Naive thymus-derived CD8-positive, alpha-beta T cell (primary cell): ENCODE measurements at regions not wholly inside any gene's neighbourhood (a gene's known extent, or its start where the extent isn't known, plus 50 kb on each side); places are given as distances from the start of the nearest gene placed in this dataset.

Source experiments
- ATAC-seq, 2 donors: fragments of 150-1000 bp; cut with Tn5 transposase in 1 of 2; sonication (Bioruptor Pico), chemical (Tn5 transposase) in 1 of 2; 1 replicate in 1 of 2; 2 replicates in 1 of 2; pipeline ENCODE4 v1.10.0; 2021; ENCODE audit warnings: mild to moderate bottlenecking in 2 of 2, moderate library complexity in 2 of 2
- POLR2A ChIA-PET: fragments of 350-600 bp; sonication (Branson Sonifier 250); formaldehyde crosslinking; loops from one replicate; lab custom pipeline; 2021; ENCODE audit warnings: antibody characterized with exemption; lab: Charles Lee
- DNase-seq, 10 donors: peaks; one replicate each; pipeline versions ENCODE4 v3.0.0 to v3.0.0-alpha.2; 2020 to 2022
- H3K27ac Mint-ChIP-seq, 10 donors: one replicate each; pipeline ENCODE4 v1.8.0; 2020 to 2022; ENCODE audit warnings: mild to moderate bottlenecking in 10 of 10, mixed read lengths in 10 of 10, moderate library complexity in 4 of 10, inconsistent platforms in 1 of 10
- H3K27me3 Mint-ChIP-seq, 5 donors: one replicate each; pipeline ENCODE4 v1.8.0; 2021 to 2022; ENCODE audit warnings: mixed read lengths in 5 of 5
- H3K36me3 Mint-ChIP-seq, 3 donors: one replicate each; pipeline ENCODE4 v1.8.0; 2020 to 2022; ENCODE audit warnings: mixed read lengths in 3 of 3, mild to moderate bottlenecking in 2 of 3, inconsistent platforms in 1 of 3
- H3K4me1 Mint-ChIP-seq, 4 donors: one replicate each; pipeline ENCODE4 v1.8.0; 2021 to 2022; ENCODE audit warnings: mixed read lengths in 4 of 4
- H3K4me3 Mint-ChIP-seq, 10 donors: one replicate each; pipeline ENCODE4 v1.8.0; 2020 to 2022; ENCODE audit warnings: mild to moderate bottlenecking in 10 of 10, mixed read lengths in 10 of 10, moderate library complexity in 6 of 10, inconsistent platforms in 1 of 10
- H3K9me3 Mint-ChIP-seq, 9 donors: one replicate each; pipeline ENCODE4 v1.8.0; 2020 to 2022; ENCODE audit warnings: mixed read lengths in 9 of 9, mild to moderate bottlenecking in 3 of 9, inconsistent platforms in 1 of 9, moderate library complexity in 1 of 9

DNA sequence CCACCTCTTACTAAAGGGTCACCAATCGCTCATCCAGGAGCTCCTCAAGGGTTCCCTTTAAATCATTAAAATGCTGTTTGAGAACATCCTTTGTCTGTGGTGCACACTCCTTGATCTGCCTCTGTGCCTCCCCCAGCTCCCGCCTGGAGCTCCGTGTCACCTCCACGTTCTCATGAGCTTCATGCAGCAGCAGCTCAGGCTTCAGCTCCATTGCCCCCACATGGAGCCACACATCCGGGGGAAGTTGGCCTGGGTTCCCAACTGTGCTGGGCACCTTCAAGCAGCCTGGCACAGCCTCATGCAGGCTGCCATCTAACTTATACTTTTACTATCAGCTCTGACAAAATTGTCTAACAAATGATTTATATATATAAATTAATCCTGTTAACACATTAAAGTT, 585.8 kb upstream of the FAM174A start:
- no peak overlapping the region for H3K27ac Mint-ChIP-seq
- no peak for DNase-seq
- peaks cover 0 to 2% (median 0%) of the 10 kb centered on the region in 9 donors for H3K9me3 Mint-ChIP-seq
- no peaks in the 10 kb centered on the region for H3K4me1 Mint-ChIP-seq
- no peaks in the 10 kb centered on the region for H3K27me3 Mint-ChIP-seq
- no peak for ATAC-seq
- no peak overlapping the region for H3K4me3 Mint-ChIP-seq
- no peaks in the 10 kb centered on the region for H3K36me3 Mint-ChIP-seq
- POLR2A ChIA-PET, result no interaction called here

DNA sequence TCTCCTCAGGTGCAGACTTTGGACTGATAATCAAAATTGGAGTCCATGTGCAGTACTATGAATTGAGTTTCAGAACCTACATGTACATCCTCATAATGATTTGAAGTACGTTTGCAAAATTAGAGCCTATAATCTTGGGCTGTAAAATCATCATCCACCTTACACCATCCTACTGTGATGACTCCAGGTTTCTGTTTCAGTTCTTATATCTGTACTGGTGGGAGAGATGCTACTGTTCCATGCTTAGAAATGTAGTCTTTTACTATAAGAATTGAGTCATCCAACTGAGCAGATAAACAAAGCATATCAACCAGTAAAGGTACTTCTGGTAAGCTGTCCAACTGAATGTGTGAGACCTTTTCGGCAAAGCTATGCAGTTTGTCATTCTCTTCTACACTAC, 586.3 kb upstream of the FAM174A start:
- no peak overlapping the region for H3K4me3 Mint-ChIP-seq
- no peak for DNase-seq
- H3K27me3 Mint-ChIP-seq, result no peaks in the 10 kb centered on the region
- ATAC-seq, result no peak
- H3K27ac Mint-ChIP-seq, result no peak overlapping the region
- no peaks in the 10 kb centered on the region for H3K4me1 Mint-ChIP-seq
- no peaks in the 10 kb centered on the region for H3K36me3 Mint-ChIP-seq
- peaks cover 0 to 2% (median 0%) of the 10 kb centered on the region in 9 donors for H3K9me3 Mint-ChIP-seq
- POLR2A ChIA-PET, result no interaction called here

- Mint-ChIP-seq H3K27me3 (no peaks in the 10 kb centered on the region), H3K9me3 (peaks cover 0 to 2% (median 0%) of the 10 kb centered on the region in 9 donors), H3K27ac (no peak overlapping the region), H3K36me3 (no peaks in the 10 kb centered on the region), H3K4me1 (no peaks in the 10 kb centered on the region), H3K4me3 (no peak overlapping the region)
- ATAC-seq (no peak), DNase-seq (no peak)
- POLR2A ChIA-PET, result no interaction called here
Measured at GRCh38 chr5:99945478-99946442, 589.4 kb upstream of the FAM174A start.

DNA sequence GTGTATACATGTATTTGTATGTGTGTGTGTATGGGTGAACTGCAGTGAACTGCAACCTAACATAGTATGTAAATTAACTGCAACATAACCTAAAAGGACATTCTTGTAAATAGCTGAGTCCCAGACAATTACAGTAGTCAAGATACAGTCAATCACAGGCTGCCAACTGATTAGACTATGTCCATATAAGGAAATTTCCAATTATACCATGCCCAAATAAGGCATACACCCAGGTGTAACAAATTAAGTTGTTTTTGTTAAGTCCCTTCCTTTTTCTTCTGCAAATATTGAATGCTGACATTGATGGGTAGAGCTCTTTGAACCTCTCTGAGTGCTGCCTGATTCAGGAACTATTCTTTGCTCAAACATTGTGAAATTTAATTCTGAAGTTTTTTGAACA, 594.6 kb upstream of the FAM174A start:
- Mint-ChIP-seq H3K9me3 (peaks cover 0 to 2% (median 0%) of the 10 kb centered on the region in 9 donors), H3K27me3 (no peaks in the 10 kb centered on the region), H3K27ac (no peak overlapping the region), H3K36me3 (no peaks in the 10 kb centered on the region), H3K4me1 (no peaks in the 10 kb centered on the region), H3K4me3 (no peak overlapping the region)
- POLR2A ChIA-PET, result no interaction called here
- ATAC-seq, result no peak
- no peak for DNase-seq

- H3K4me3 Mint-ChIP-seq, result no peak overlapping the region
- H3K27ac Mint-ChIP-seq, result no peak overlapping the region
- POLR2A ChIA-PET, result no interaction called here
- H3K36me3 Mint-ChIP-seq, result no peaks in the 10 kb centered on the region
- DNase-seq (no peak), ATAC-seq (no peak)
- no peaks in the 10 kb centered on the region for H3K27me3 Mint-ChIP-seq
- no peaks in the 10 kb centered on the region for H3K4me1 Mint-ChIP-seq
- H3K9me3 Mint-ChIP-seq, result peaks cover 0 to 4% (median 0%) of the 10 kb centered on the region in 9 donors
Measured at GRCh38 chr5:99936911-99937310, 598.3 kb upstream of the FAM174A start.

DNA sequence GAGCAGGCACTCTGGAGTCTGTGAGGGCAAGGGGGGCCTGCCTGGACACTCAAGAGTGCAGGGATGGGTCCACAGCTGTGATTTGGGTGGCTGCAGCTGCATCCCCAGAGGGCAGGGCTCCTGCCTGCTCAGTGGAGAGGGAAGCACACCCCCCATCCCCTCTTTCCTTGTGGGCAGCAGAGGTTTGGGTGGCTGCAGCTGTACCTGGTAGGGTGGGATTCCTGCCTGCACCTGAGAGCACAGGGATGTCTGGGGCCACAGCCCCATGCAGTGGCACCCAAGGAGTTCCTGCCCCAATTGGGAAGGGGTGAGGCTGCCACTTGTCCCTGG, 605.4 kb upstream of the FAM174A start:
- no peak overlapping the region for H3K27ac Mint-ChIP-seq
- no peaks in the 10 kb centered on the region for H3K36me3 Mint-ChIP-seq
- ATAC-seq (no peak), DNase-seq (no peak)
- POLR2A ChIA-PET, result no interaction called here
- H3K9me3 Mint-ChIP-seq, result peaks cover 0 to 8% (median 0%) of the 10 kb centered on the region in 9 donors
- H3K4me1 Mint-ChIP-seq, result no peaks in the 10 kb centered on the region
- H3K27me3 Mint-ChIP-seq, result no peaks in the 10 kb centered on the region
- H3K4me3 Mint-ChIP-seq, result no peak overlapping the region

GRCh38 chr5:99929067-99929805, 605.9 kb upstream of the FAM174A start:
- Mint-ChIP-seq H3K27me3 (no peaks in the 10 kb centered on the region), H3K27ac (no peak overlapping the region), H3K4me3 (no peak overlapping the region), H3K36me3 (no peaks in the 10 kb centered on the region), H3K9me3 (peaks cover 0 to 8% (median 0%) of the 10 kb centered on the region in 9 donors), H3K4me1 (no peaks in the 10 kb centered on the region)
- POLR2A ChIA-PET, result no interaction called here
- DNase-seq (no peak), ATAC-seq (no peak)

DNA sequence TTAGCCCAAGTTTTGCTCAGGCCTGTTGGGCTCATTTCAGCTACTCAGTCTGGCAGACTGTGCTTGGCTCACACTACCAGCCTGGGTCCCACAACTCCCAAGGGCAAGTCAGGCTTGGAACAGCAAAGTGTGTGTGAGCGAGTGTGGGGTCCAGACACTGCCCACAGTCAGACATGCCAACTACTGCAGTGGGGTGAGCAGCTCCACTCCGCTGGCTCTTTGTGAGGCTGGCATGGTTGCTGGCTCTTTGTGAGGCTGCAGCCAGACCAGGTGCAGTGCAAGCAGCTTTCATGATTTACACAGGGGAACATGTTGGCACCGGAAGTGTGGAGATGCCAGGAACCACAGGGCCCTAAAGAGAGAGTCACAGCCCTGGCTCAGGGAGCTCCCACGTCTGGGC, 606.7 kb upstream of the FAM174A start:
- DNase-seq, result no peak
- Mint-ChIP-seq H3K9me3 (peaks cover 0 to 8% (median 0%) of the 10 kb centered on the region in 9 donors), H3K27ac (no peak overlapping the region), H3K36me3 (no peaks in the 10 kb centered on the region), H3K4me3 (no peak overlapping the region), H3K27me3 (no peaks in the 10 kb centered on the region), H3K4me1 (no peaks in the 10 kb centered on the region)
- POLR2A ChIA-PET, result no interaction called here
- no peak for ATAC-seq

GRCh38 chr5:99926463-99926862, 608.7 kb upstream of the FAM174A start:
- POLR2A ChIA-PET, result no interaction called here
- no peak for ATAC-seq
- Mint-ChIP-seq H3K36me3 (no peaks in the 10 kb centered on the region), H3K27me3 (no peaks in the 10 kb centered on the region), H3K27ac (no peak overlapping the region), H3K4me3 (no peak overlapping the region), H3K4me1 (no peaks in the 10 kb centered on the region), H3K9me3 (peaks cover 0 to 8% (median 0%) of the 10 kb centered on the region in 9 donors)
- DNase-seq, result no peak

- Mint-ChIP-seq H3K27me3 (no peaks in the 10 kb centered on the region), H3K4me1 (no peaks in the 10 kb centered on the region), H3K27ac (no peak overlapping the region), H3K9me3 (peaks cover 0 to 8% (median 0%) of the 10 kb centered on the region in 9 donors), H3K36me3 (no peaks in the 10 kb centered on the region), H3K4me3 (no peak overlapping the region)
- POLR2A ChIA-PET, result no interaction called here
- DNase-seq (no peak), ATAC-seq (no peak)
Measured at GRCh38 chr5:99922386-99922785, 612.8 kb upstream of the FAM174A start.

DNA sequence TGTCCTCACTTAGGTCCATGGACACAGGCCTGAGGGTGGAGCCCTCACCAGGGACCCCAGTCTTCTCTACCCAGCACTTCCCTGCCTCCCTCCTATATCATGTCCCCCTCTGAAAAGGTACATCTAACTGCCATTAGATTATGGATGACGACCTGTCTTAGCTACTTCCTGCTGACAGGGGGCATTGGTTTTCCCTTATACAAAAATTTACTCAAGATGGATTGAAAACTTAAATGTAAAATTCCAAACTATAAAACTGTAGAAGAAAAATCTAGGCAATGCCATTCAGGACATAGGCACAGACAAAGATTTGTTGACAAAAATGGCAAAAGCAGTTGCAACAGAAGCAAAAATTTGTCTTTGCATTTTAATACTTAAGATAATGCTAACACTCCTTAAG, 623.2 kb upstream of the FAM174A start:
- Mint-ChIP-seq H3K4me3 (no peak overlapping the region), H3K9me3 (peaks cover 0 to 11% (median 2%) of the 10 kb centered on the region in 9 donors), H3K27me3 (no peaks in the 10 kb centered on the region), H3K27ac (no peak overlapping the region), H3K4me1 (no peaks in the 10 kb centered on the region), H3K36me3 (no peaks in the 10 kb centered on the region)
- DNase-seq (no peak), ATAC-seq (no peak)
- POLR2A ChIA-PET, result no interaction called here

DNA sequence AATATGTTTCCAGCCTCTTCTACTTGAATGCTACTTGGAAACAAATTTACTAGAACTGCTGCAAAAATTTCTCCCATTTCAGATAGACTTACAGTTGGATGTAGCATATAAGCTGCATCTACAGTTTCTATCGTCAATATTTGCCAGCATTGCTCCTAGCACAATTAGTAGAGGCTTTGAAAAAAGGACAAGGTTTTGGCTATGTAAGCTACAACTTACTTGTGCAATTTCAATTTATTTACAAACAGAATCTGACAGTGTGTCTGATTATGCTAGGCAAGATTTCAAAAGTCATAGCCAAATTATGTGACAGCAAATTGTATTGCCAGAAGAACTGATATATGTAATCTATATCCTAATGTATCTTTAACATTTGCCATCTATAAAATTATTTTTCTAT, 628.4 kb upstream of the FAM174A start:
- Mint-ChIP-seq H3K36me3 (no peaks in the 10 kb centered on the region), H3K27me3 (no peaks in the 10 kb centered on the region), H3K4me1 (no peaks in the 10 kb centered on the region), H3K4me3 (no peak overlapping the region), H3K9me3 (peaks cover 0 to 18% (median 5%) of the 10 kb centered on the region in 9 donors), H3K27ac (no peak overlapping the region)
- POLR2A ChIA-PET, result no interaction called here
- ATAC-seq (no peak), DNase-seq (no peak)

DNA sequence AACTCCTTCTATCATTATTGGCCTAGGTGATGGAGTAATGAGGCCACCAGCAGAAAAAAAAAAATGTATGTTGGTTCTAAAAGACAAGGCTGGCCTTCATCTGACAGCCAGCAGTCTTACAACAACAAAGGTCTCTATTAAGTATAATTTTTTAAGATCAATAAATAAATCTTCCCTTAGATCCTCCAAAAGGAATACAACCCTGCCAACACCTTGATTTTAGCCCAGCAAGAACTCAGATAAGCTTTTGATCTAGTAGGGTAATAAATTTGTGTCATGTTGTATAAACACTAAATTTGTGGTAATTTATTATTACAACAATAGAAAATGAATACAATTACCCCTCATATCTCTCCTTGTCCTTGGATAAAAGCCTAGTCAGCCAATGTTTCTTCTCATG, 633.2 kb upstream of the FAM174A start:
- Mint-ChIP-seq H3K9me3 (peaks cover 0 to 18% (median 2%) of the 10 kb centered on the region in 9 donors), H3K27ac (no peak overlapping the region), H3K36me3 (no peaks in the 10 kb centered on the region), H3K4me3 (no peak overlapping the region), H3K27me3 (no peaks in the 10 kb centered on the region), H3K4me1 (no peaks in the 10 kb centered on the region)
- POLR2A ChIA-PET, result no interaction called here
- ATAC-seq (no peak), DNase-seq (no peak)
